Hepatic stellate cell (primary cell): ENCODE measurements at regions not wholly inside any gene's neighbourhood (a gene's known extent, or its start where the extent isn't known, plus 50 kb on each side); places are given as distances from the start of the nearest gene placed in this dataset.

Source experiments
- DNase-seq: peaks from one replicate; pipeline ENCODE4 v3.0.0; 2011; ENCODE audit warnings: low spot score

- DNase-seq = peak; percentile 8
These were observed 467.7 kb downstream of the CDH11 start for GRCh38 chr16:64654178-64654577.

- DNase-seq = no peak
These were observed 473.6 kb downstream of the CDH11 start for GRCh38 chr16:64648282-64648681.

GRCh38 chr16:64641343-64641742 is 480.5 kb downstream of the CDH11 start:
- DNase-seq = no peak

GRCh38 chr16:64638766-64639165 is 483.1 kb downstream of the CDH11 start:
- no peak for DNase-seq

- DNase-seq = peak; percentile 7
These were observed 492.2 kb downstream of the CDH11 start for GRCh38 chr16:64629622-64630021.

- DNase-seq = no peak
These were observed 494.1 kb downstream of the CDH11 start for GRCh38 chr16:64627781-64628180.

GRCh38 chr16:64627288-64627687 is 494.6 kb downstream of the CDH11 start:
- no peak for DNase-seq

GRCh38 chr16:64626776-64627175 is 495.1 kb downstream of the CDH11 start:
- no peak for DNase-seq

- DNase-seq = no peak
These were observed 500.2 kb downstream of the CDH11 start for GRCh38 chr16:64621616-64622015.

- DNase-seq = no peak
These were observed 503.9 kb downstream of the CDH11 start for GRCh38 chr16:64617836-64618476.

- no peak for DNase-seq
These were observed 506.1 kb downstream of the CDH11 start for GRCh38 chr16:64615630-64616280.

- no peak for DNase-seq
These were observed 525.7 kb downstream of the CDH11 start for GRCh38 chr16:64596196-64596595.

GRCh38 chr16:64590513-64590912 is 531.4 kb downstream of the CDH11 start:
- DNase-seq = no peak

- DNase-seq = peak; percentile 2
These were observed 532.0 kb downstream of the CDH11 start for GRCh38 chr16:64589836-64590235.

GRCh38 chr16:64586781-64587180 is 535.1 kb downstream of the CDH11 start:
- DNase-seq = no peak

GRCh38 chr16:64585367-64585766 is 536.5 kb downstream of the CDH11 start:
- DNase-seq = no peak

- DNase-seq = no peak
These were observed 541.3 kb downstream of the CDH11 start for GRCh38 chr16:64580558-64580957.

GRCh38 chr16:64579712-64580111 is 542.2 kb downstream of the CDH11 start:
- DNase-seq = no peak

GRCh38 chr16:64545768-64546167 is 576.1 kb downstream of the CDH11 start:
- no peak for DNase-seq

GRCh38 chr16:64544859-64545258 is 577.0 kb downstream of the CDH11 start:
- DNase-seq = no peak

- DNase-seq = no peak
These were observed 578.4 kb downstream of the CDH11 start for GRCh38 chr16:64543441-64543840.

- DNase-seq = no peak
These were observed 578.8 kb downstream of the CDH11 start for GRCh38 chr16:64543031-64543430.

GRCh38 chr16:64542152-64542551 is 579.7 kb downstream of the CDH11 start:
- no peak for DNase-seq

- no peak for DNase-seq
These were observed 580.2 kb downstream of the CDH11 start for GRCh38 chr16:64541621-64542020.
